ENCODE measurements at regions not wholly inside any gene's neighbourhood (a gene's known extent, or its start where the extent isn't known, plus 50 kb on each side); places are given as distances from the start of the nearest gene placed in this dataset.
"Not testable (repeated sequence)": the region's sequence is repeated elsewhere in the genome, so short reads cannot be mapped to it uniquely, and the experiment has no call there.

DNA sequence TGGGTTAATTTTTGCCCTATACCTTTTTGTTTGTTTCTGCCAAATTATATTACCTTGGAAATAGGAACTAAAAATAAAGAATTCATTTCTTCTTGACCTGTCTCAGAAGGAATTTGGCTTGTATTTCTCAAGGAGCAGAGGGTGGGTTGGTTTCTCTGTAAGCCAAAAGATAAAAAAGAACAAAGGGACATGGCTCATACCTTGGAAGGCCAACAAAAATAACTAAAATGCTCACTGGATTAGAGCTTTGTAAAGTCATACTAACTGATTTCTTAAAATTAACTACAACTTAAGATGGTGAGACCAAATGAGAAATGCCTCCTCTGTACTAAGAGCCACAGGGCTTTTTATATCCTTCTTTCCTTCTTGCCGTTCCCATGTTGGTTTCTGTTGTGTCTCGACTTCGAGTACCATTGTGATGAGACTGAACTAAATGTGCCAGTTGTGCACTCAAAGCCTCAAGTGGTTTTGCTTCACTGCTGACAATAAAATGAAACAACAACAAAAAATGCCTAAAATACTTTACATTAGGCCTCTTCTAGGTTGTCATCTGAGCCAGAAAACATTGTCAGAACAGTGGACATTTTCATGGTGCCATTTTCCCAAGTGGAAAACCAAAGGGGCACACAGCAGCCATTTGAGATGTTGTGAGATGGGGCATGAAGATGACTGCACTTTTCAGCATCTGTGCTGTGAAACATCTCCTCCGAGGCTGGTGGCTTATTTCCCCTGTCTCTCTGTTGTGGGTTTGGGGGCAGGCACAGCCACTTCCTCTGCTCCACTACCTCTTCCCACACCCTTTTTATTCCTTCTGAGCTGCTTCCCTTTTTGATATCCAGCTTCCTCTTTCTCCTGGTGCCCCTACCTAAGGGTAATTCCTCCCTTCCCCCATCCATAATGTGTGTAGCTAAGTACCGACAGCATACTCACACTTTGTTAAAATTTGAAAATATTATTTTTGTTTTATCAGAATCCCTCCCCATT is 51.8 kb upstream of the AGR3 start:
- DNase-seq (ENCODE audit: low spot score) (no peak), FAIRE-seq (no peak)

DNA sequence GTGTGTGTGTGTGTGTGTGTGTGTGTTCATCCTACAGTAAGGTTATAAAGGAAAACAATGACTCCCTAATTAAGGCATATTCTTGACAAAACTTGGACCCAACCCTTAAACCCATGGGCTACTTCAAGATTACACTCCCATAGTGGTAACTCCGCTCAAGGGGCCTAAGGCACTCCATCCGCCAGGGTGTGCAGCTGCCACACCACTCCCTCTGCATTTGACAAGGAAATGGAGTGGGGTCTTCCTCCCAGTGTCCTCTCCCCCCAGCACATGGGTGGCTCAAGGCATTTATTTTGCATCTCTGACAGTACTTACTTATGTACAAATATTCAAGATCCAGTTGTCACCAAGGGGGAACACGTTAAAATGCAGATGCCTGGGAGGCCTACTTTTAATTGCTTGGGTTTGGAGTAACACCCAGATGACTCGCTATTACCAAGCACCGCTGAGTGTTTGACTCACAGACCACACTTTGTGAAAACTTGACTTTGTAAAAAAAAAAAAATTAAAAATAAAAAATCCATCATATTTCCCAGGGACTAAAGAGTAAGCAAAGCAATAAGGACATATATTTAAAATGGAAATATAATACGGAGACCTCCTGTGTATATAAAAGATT is 53.0 kb upstream of the AGR3 start:
- DNase-seq (ENCODE audit: low spot score) (no peak), FAIRE-seq (no peak)

DNA sequence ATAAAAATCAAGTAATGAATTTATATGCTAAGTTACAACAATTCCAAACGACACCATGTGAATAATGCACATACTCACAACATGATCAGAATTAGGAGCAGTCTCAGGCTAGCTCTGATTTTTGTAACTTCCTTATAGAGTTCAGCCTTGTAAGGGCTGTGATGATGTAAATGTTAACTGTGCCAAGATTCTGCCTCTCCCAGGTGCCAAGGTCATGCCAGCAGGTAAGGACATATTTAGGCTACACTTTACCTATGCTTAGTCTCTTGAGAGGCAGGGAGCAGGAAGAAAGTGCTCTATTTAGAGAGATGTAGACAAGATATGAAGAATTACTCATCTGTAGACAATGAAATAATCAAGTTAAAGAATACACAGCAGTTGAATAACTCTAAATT is 53.6 kb upstream of the AGR3 start:
- DNase-seq (ENCODE audit: low spot score) = no peak

DNA sequence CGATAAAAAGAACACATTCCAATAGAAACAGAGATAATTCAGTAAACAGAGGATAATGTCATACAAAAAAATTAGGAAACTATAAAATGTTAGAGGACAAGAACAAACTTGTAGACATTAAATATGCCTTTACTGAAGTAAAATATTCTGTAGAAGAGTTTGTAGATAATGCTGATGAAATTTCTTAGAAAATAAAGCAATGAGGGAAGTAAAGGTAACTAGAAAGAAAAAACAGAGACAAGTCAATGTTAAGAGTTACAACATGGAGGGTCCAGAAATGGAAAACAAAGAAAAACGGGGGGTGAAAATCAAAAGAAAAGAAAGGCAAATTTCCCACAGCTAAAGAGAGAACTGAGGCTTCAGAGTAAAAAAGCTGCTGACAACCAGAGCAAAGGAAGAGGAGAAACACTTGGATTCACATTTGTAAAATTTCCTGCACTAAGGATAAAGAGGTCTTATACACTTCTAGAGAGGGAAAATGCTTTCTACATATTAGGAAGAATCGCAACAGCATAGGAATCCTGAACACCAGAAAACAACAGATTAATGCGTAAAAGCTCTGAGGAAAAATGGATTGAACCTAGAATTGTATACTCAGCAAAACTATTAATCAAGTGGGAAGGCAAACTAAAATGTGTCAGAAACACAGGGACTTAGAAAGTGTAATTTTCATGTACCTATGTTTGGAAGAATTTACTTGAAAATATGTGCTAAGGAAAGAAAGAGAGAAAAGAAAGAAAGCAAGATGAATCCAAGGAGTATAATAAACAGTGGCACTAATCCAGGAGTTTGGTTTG is 55.0 kb upstream of the AGR3 start:
- no peak for FAIRE-seq
- DNase-seq (ENCODE audit: low spot score) = no peak

More for the DNA sequence above, 53.6 kb upstream of the AGR3 start:
- FAIRE-seq = no peak

DNA sequence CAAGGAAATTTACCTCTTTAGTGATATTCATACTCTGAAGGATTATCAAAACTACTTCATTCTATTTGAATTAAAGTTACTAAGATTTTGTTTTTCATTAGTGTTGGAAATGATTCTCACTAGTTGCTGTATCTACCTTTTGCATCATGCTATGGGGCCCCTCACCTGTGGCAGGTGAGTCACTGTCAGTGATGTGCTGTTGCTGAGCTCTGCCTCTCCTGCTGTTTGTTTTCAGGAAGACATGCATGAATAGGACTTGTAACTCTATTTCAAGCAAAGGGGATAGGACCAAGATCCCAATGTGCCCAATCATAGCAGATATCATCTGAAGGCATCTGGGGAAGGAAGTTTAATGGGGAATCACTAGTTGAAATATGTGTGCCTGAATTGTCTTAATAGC is 57.4 kb upstream of the AGR3 start:
- FAIRE-seq = no peak

DNA sequence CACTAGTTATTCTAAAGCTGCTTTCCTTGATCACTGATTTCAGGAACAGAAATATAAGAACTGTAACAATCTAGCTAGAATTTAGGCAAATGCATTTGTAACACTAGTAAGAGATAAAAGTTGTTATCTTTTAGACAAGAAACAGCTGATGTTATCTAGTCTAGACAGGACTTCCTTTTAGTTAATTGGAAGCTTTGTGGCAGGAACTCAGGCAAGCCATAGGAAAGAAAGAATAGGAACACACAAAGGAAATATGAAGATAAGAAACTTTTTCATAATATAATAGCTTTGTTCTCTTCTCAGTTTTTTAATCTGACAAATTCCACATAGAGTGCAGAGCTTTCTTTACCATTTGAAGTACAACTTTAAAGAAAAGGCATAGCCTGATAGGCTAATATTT is 59.0 kb upstream of the AGR3 start:
- DNase-seq (ENCODE audit: low spot score) (no peak), FAIRE-seq (no peak)

More for the DNA sequence above, 57.4 kb upstream of the AGR3 start:
- DNase-seq (ENCODE audit: low spot score) = no peak

DNA sequence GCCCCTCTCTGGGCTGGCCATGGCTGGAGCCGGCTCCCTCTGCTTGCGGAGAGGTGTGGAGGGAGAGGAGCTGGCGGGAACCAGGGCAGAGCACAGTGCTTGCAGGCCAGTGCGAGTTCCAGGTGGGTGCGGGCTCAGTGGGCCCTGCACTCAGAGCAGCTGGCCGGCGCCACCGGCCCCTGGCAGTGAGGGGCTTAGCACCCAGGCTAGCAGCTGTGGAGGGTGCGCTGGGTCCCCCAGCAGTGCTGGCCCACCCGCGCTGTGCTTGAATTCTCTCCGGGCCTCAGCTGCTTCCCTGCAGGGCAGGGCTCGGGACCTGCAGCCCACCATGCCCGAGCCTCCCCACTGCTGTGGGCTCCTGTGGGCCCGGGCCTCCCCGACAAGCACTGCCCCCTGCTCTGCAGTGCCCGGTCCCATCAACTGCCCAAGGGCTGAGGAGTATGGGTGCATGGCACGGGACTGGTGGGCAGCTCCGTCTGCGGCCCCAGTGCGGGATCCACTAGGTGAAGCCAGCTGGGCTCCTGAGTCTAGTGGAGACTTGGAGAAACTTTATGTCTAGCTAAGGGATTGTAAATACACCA is 61.2 kb upstream of the AGR3 start:
- no peak for DNase-seq (ENCODE audit: low spot score)
- no peak for FAIRE-seq

DNA sequence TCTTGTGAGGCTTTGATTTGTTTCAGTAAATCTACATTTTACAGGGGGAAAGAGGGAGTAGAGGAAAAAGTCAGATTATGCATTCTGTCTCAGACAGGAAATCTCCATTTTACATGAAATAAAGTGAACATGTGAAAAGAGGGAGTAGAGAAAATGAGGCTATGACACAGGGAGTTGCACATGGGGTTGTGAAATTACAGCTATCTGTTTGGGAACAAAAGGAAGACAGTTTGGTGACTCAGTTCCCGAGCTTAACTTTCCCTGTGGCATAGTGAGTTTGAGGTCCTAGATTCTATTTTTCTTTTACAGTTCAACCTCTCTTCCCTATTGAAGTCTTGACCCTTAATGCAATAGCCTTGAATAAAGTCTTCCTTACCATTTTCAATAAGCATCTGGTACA is 63.2 kb upstream of the AGR3 start:
- FAIRE-seq (no peak), DNase-seq (ENCODE audit: low spot score) (no peak)

DNA sequence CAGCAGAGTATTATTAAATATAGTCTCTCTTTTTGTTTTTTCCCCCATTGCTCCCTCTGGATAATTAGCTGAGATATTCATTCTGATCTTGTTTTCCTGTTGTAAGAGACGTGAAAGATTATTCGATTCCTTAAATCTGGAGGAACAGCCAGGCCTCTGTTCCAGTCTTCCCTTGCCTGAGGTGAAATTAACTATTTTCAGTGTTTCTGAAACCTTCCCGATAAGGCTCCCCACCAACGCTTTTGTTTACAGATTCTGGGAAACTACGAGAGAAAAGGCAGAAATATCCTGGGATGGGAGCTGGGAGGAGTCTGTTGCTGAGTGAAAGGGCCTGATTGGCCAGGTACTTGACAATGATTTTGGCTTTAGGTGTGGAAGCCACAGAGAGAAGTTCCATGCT is 63.6 kb upstream of the AGR3 start:
- DNase-seq (ENCODE audit: low spot score) = no peak
- no peak for FAIRE-seq

DNA sequence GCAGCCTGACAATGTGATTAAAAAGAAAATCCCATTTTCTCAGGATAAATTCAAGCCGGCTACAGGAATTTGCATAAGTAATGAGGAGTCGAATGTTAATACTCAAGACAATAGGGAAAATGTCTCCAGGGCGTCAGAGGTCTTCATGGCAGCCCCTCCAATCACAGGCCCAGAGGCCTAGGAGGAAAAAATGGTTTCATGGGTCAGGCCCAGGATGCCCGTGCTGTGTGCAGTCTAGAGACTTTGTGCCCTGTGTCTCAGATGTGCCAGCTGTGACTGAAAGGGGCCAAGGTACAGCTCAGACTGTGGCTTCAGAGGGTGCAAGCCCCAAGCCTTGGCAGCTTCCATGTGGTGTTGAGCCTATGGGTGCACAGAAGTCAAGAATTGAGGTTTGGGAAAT is 66.3 kb upstream of the AGR3 start:
- not testable (repeated sequence) for DNase-seq (ENCODE audit: low spot score); FAIRE-seq

DNA sequence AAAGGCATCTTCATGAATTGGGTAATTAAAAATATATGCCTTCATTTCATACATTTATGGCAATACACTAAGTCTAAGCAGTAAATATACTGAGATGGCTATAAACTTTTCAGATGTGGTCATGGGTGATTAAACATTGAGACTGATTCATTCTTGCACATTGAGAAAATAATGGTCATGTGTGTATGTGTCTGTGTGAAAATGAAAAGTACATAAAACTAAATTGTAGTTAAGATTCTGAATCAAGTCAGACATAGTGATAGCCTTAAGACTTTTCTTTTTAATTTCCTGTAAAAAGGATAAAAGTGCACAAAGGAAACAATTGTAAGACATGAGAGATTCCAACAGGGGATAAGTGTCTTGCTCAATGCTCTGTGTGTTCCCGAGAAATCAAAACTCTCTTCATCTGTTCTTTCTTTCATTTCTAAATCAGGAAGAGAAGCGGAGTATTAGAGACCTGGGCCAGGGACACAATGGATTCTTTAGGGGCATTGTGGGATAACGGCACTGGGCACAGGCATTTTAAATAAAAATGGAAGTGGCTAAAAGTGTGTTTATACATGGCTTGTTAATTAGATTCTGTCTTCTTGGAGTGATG is 69.8 kb upstream of the AGR3 start:
- FAIRE-seq = no peak
- DNase-seq (ENCODE audit: low spot score) = no peak

DNA sequence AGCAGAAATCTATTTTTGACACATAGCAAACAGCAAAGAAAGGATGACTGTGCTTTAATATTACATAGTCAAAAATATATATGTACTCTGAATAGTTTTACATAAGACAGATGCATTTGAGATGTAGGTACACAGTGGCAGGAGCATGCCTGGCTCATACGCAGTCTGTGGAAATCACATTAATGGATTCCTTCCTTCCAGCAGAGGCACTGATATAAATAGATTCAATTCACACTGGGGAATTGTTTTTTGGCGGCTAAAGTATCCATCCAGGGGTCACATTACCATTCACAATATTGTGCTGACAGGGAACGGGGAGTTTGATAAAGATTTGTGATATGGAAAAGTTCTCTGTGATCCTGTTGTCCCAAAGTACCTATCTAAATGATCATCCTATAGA is 72.5 kb upstream of the AGR3 start:
- DNase-seq (ENCODE audit: low spot score) (no peak), FAIRE-seq (no peak)

DNA sequence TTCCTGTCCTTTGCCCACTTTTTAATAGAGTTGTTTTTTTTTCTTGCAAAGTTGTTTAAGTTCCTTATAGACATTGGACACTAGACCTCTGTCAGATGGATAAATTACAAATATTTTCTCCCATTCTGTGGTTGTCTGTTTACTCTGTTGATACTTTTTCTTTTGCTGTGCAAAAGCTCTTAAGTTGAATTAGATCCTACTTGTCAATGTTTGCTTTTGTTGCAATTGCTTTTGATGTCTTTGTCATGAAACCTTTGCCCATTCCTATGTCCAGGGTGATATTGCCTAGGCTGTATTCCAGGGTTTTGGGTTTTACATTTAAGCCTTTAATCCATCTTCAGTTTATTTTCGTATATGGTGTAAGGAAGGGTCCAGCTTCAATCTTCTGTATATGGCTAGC is 76.9 kb upstream of the AGR3 start:
- FAIRE-seq = no peak
- DNase-seq (ENCODE audit: low spot score) = no peak

DNA sequence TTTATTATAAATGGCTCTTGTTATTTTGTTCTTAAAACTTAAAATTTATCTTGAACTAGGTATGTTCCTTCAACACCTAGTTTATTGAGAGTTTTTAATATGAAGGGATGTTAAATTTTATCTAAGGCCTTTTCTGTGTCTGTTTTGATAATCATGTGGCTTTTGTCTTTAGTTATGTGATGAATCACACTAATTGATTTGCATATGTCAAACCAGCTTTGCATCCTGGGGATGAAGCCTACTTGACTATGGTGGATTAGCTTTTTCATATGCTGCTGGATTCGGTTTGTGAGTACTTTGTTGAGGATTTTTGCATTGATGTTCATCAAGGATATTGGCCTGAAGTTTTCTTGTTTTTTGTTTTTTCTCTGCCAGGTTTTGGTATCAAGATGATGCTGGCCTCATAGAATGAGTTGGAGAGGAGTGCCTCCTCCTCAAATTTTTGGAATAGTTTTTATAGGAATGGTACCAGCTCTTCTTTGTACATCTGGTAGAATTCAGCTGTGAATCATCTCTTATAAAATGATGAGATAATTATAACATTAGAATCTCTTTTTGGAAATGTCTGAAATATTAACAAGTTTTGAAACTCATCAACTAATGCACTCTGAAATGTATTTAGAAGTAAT is 78.7 kb upstream of the AGR3 start:
- DNase-seq (ENCODE audit: low spot score) (no peak), FAIRE-seq (no peak)

DNA sequence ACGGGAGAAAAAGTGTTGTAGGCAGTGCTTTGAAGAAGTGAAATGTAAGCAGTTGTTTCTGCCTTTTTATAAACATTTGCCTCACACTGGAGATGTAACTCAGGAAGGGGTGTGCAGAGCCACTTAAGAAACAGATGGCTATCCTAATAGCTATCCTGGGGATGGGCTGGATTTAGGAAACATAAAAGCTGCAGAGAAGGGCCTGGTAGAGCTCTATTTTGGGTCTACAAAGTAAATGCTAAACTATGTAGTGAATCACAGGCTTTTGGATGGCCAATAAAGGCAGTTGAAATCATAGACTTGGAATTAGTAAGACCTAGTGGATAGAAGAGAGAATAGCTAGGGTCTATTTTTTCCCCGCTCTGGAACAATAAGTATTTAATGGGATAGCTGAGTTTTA is 79.9 kb upstream of the AGR3 start:
- DNase-seq (ENCODE audit: low spot score) (no peak), FAIRE-seq (no peak)

DNA sequence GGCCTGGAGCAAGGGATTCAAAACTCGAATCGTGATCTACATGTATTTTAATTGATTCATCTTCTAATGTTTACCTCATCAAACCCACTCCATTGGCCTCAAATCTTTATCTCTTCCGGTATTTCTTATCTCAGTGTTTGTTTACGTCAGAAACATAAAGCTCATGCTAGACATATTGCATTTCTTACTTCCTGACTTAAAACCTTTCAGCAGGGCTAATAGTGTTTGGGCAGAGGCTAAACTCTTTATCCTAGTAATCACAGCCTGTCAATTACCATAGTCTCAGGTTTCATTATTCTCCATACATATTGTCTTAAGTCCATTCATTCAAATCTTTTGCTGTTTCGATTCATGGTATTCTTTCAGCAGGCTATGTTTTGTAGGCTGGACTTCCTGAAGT is 81.3 kb upstream of the AGR3 start:
- no peak for FAIRE-seq
- DNase-seq (ENCODE audit: low spot score) = no peak

DNA sequence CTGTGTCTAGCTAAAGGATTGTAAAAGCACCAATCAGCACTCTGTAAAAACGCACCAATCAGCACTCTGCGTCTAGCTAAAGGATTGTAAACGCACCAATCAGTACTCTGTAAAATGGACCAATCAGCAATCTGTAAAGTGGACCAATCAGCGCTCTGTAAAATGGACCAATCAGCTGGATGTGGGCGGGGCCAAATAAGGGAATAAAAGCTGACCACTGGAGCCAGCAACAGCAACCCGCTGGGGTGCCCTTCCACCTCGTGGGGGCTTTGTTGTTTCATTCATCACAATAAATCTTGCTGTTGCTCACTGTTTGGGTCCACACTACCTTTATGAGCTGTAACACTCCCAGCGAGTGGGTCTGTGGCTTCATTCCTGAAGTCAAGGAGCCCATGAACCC is 83.9 kb upstream of the AGR3 start:
- not testable (repeated sequence) for DNase-seq (ENCODE audit: low spot score); FAIRE-seq

DNA sequence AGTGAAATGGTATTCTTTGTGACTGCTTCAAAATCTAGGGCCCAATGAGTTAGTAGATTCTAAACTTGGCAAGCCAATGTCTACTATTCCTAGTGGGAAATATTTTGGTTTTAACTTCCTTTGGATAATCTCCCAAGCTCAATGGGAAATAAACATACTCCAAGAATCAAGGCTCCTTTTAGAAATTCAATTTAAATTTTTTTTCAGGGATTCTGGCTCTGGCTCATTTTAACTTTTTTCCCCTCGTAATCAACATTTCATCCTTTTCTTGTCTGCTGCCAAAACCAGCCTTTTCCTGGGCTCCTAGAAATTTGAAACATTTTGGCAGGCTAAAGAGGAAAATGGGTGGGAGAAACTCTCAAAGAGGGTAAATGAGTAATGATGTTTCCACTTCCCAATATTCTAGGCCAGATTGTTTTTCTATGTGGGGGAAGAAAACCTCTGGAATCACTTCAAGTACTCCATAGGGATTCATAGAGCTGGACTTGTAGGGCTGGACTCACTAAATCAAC is 85.6 kb upstream of the AGR3 start:
- FAIRE-seq = no peak

DNA sequence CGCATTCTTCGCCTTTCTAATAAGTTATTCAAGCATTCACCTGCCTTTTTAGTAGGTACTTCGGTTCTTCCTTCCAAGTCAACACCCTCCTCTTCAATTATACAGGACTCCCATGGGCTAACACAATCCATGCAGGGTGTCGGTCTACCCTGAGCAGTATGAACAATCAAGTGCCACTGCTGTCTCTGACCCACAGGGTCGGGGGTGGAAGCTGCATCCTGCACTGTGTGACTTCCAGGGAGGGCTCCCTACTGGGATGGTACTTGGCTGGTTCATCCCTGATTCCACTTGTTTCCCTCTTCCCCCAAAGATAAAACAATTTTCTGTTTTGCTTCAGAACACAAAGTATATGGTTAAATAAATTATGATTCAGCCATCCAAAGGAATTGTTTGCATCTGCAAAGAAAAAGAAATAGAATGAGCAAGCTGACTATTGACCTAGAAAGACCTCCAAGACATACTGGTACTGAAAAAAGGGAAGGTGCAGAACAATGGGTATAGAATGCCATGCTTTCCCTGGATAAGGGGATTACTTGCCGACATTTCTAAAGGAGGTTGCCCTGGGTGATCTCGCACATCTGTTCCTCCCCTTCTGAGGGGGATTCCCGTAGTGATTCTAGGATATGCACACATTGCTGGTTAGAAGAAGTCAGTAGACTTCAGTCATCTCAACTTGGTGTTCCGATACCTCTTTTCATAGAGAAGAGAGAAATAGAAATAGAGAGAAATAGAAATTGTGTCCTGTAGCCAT is 89.1 kb upstream of the AGR3 start:
- FAIRE-seq (no peak), DNase-seq (ENCODE audit: low spot score) (no peak)

More for the DNA sequence above, 85.6 kb upstream of the AGR3 start:
- no peak for DNase-seq (ENCODE audit: low spot score)

DNA sequence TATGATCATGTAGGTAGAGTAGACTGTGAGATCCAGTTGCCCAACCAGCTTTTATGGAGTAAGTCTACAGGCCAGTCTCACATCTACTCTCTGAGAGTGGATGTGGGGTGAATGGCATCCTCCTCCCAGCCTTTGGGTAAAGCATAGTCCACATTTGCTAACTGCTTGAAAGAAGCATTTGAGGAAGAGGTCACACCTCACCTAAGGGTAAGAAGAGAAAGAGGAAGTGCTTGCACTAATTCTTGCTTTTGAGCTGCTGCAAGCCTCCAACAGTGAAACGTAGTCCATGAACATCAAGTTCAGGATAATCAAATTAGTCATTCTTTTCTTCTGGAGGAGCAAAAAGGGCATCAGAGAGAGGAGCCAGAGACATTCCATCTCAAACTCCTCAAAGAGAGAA is 93.9 kb upstream of the AGR3 start:
- FAIRE-seq (no peak), DNase-seq (ENCODE audit: low spot score) (no peak)
